Prostate gland (tissue), 2 donors: ENCODE measurements at regions not wholly inside any gene's neighbourhood (a gene's known extent, or its start where the extent isn't known, plus 50 kb on each side); places are given as distances from the start of the nearest gene placed in this dataset.

Experiments used
- POLR2A ChIP-seq: fragments of 450-650 bp; IDR thresholded peaks from one replicate; pipeline ENCODE4 v1.6.1; 2016; ENCODE audit warnings: antibody characterized with exemption, mild to moderate bottlenecking
- TF ChIP-seq, protein P1 (sequence below), 4 experiments: fragments of 200-600 bp in 2 of 4; fragments of 450-650 bp in 2 of 4; sonication (generic) in 2 of 4; IDR thresholded peaks; 1 replicate in 3 of 4; 2 replicates in 1 of 4; pipeline ENCODE4 v1.5.1; 2016 to 2019; ENCODE audit warnings: antibody characterized with exemption in 4 of 4, mild to moderate bottlenecking in 2 of 4, moderate library complexity in 2 of 4

DNA sequence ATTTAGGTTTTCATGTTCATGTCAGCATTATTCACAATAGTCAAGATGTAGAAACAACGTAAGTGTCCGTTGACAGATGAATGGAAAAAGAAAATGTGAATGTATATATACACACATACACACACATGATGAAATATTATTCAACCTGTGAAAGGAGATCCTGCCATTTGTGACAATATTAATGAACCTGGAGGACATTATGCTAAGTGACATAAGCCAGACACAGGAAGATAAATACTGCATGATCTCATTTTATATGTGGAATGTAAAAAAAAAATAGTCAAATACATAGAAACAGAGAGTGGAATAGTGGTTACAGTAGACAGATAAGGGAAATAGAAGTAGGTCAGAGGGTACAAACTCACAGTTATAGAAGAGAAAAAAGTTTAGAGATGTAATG, 651.1 kb upstream of the MKI67 start:
- TF ChIP-seq, protein P1, sequence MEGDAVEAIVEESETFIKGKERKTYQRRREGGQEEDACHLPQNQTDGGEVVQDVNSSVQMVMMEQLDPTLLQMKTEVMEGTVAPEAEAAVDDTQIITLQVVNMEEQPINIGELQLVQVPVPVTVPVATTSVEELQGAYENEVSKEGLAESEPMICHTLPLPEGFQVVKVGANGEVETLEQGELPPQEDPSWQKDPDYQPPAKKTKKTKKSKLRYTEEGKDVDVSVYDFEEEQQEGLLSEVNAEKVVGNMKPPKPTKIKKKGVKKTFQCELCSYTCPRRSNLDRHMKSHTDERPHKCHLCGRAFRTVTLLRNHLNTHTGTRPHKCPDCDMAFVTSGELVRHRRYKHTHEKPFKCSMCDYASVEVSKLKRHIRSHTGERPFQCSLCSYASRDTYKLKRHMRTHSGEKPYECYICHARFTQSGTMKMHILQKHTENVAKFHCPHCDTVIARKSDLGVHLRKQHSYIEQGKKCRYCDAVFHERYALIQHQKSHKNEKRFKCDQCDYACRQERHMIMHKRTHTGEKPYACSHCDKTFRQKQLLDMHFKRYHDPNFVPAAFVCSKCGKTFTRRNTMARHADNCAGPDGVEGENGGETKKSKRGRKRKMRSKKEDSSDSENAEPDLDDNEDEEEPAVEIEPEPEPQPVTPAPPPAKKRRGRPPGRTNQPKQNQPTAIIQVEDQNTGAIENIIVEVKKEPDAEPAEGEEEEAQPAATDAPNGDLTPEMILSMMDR (IDR thresholded peaks at IDR 0.05), result no peak
- TF ChIP-seq POLR2A, result no peak
